Parathyroid adenoma (tissue), 2 donors: ENCODE measurements at regions not wholly inside any gene's neighbourhood (a gene's known extent, or its start where the extent isn't known, plus 50 kb on each side); places are given as distances from the start of the nearest gene placed in this dataset.
"Not testable (repeated sequence)": the region's sequence is repeated elsewhere in the genome, so short reads cannot be mapped to it uniquely, and the experiment has no call there.

Experiments
- H2AFZ ChIP-seq: fragments of 300-600 bp; sonication (generic); one replicate; pipeline ENCODE4 v1.7.0; 2017; ENCODE audit warnings: antibody characterized with exemption, mild to moderate bottlenecking
- H3K27ac ChIP-seq: fragments of 300-600 bp; sonication (generic); one replicate; pipeline ENCODE4 v1.7.0; 2017
- H3K27me3 ChIP-seq: fragments of 300-600 bp; sonication (generic); one replicate; pipeline ENCODE4 v1.7.0; 2017; ENCODE audit warnings: low read length; ENCODE audit not compliant: control insufficient read depth, insufficient read depth
- H3K36me3 ChIP-seq: fragments of 300-600 bp; sonication (generic); one replicate; pipeline ENCODE4 v1.7.0; 2017; ENCODE audit warnings: low read length; ENCODE audit not compliant: control insufficient read depth, insufficient read depth
- H3K4me1 ChIP-seq: fragments of 300-600 bp; sonication (generic); one replicate; pipeline ENCODE4 v1.7.0; 2017; ENCODE audit warnings: control low read depth
- H3K4me2 ChIP-seq: fragments of 300-600 bp; sonication (generic); one replicate; pipeline ENCODE4 v1.7.0; 2017; ENCODE audit warnings: low read length
- H3K4me3 ChIP-seq: fragments of 300-600 bp; sonication (generic); one replicate; pipeline ENCODE4 v1.7.0; 2017; ENCODE audit warnings: low read depth, low read length
- H3K79me2 ChIP-seq: fragments of 300-600 bp; sonication (generic); one replicate; pipeline ENCODE4 v1.7.0; 2017; ENCODE audit warnings: control low read depth
- H3K9ac ChIP-seq: fragments of 300-600 bp; sonication (generic); one replicate; pipeline ENCODE4 v1.7.0; 2017; ENCODE audit warnings: mild to moderate bottlenecking
- H3K9me3 ChIP-seq: fragments of 300-600 bp; sonication (generic); one replicate; pipeline ENCODE4 v1.7.0; 2017; ENCODE audit warnings: low read length; ENCODE audit not compliant: control insufficient read depth
- CTCF ChIP-seq: fragments of 300-600 bp; sonication (generic); IDR thresholded peaks from one replicate; pipeline ENCODE4 v1.7.0; 2017; ENCODE audit warnings: antibody characterized with exemption, mild to moderate bottlenecking
- donor health status: primary hyperparathyroidism.

- Histone ChIP-seq H2AFZ (no peak overlapping the region), H3K9ac (no peak overlapping the region), H3K36me3 (no peaks in the 10 kb centered on the region), H3K27me3 (no peaks in the 10 kb centered on the region), H3K27ac (no peak overlapping the region), H3K4me1 (no peaks in the 10 kb centered on the region), H3K4me2 (no peak overlapping the region), H3K9me3 (no peaks in the 10 kb centered on the region), H3K4me3 (no peak overlapping the region), H3K79me2 (no peaks in the 10 kb centered on the region)
- no peak for TF ChIP-seq CTCF
Observed at GRCh38 chr7:97439637-97440214, 292.2 kb upstream of the TAC1 start.

- Histone ChIP-seq H3K27me3 (no peaks in the 10 kb centered on the region), H3K27ac (no peak overlapping the region), H3K36me3 (no peaks in the 10 kb centered on the region), H3K4me1 (no peaks in the 10 kb centered on the region), H3K4me2 (no peak overlapping the region), H3K9ac (no peak overlapping the region), H3K9me3 (no peaks in the 10 kb centered on the region), H2AFZ (no peak overlapping the region), H3K4me3 (no peak overlapping the region), H3K79me2 (no peaks in the 10 kb centered on the region)
- TF ChIP-seq CTCF = no peak
Observed at GRCh38 chr7:97446361-97446760, 285.5 kb upstream of the TAC1 start.

GRCh38 chr7:97449448-97449847 is 282.4 kb upstream of the TAC1 start:
- not testable (repeated sequence) for H3K4me1 ChIP-seq, H2AFZ ChIP-seq, H3K27ac ChIP-seq, H3K9ac ChIP-seq, H3K9me3 ChIP-seq, H3K4me2 ChIP-seq, H3K27me3 ChIP-seq, H3K4me3 ChIP-seq, H3K36me3 ChIP-seq, H3K79me2 ChIP-seq

GRCh38 chr7:97450516-97450915 is 281.4 kb upstream of the TAC1 start:
- Histone ChIP-seq H3K4me2 (no peak overlapping the region), H3K4me1 (no peaks in the 10 kb centered on the region), H3K27ac (no peak overlapping the region), H3K79me2 (no peaks in the 10 kb centered on the region), H3K9me3 (no peaks in the 10 kb centered on the region), H3K36me3 (no peaks in the 10 kb centered on the region), H3K9ac (no peak overlapping the region), H2AFZ (no peak overlapping the region), H3K27me3 (no peaks in the 10 kb centered on the region), H3K4me3 (no peak overlapping the region)
- TF ChIP-seq CTCF = no peak

GRCh38 chr7:97454636-97455035 is 277.2 kb upstream of the TAC1 start:
- H3K79me2 ChIP-seq = no peaks in the 10 kb centered on the region
- H3K27ac ChIP-seq = no peak overlapping the region
- TF ChIP-seq CTCF = no peak
- H2AFZ ChIP-seq = no peak overlapping the region
- no peak overlapping the region for H3K4me3 ChIP-seq
- no peaks in the 10 kb centered on the region for H3K36me3 ChIP-seq
- H3K27me3 ChIP-seq = no peaks in the 10 kb centered on the region
- no peaks in the 10 kb centered on the region for H3K4me1 ChIP-seq
- H3K9ac ChIP-seq = no peak overlapping the region
- no peaks in the 10 kb centered on the region for H3K9me3 ChIP-seq
- no peak overlapping the region for H3K4me2 ChIP-seq
